ENCODE measurements at regions not wholly inside any gene's neighbourhood (a gene's known extent, or its start where the extent isn't known, plus 50 kb on each side); places are given as distances from the start of the nearest gene placed in this dataset.

DNA sequence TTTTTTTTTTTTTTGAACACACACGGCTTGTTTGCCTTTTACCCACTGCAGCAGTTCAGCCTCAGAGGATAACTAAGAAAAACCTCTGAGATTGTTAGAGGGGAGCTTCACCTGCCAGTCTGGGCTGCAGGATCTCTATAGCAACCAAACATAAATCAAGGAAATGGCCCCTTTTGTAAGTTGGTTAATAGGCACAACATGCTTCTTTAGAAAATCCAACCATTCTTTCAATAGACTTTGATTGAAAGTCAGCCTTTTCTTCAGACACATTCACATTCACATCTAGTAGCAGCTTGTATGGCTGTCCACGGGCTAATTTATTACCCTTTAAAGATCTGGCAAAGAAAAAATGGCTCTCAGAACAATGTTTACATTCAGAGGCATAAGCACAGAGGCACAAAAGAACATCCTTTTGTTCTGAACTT, 136.6 kb upstream of the RARB start:
- in situ Hi-C loops (cut with HindIII; ENCODE audit: low sequenced_read_pairs), result no loop called here

DNA sequence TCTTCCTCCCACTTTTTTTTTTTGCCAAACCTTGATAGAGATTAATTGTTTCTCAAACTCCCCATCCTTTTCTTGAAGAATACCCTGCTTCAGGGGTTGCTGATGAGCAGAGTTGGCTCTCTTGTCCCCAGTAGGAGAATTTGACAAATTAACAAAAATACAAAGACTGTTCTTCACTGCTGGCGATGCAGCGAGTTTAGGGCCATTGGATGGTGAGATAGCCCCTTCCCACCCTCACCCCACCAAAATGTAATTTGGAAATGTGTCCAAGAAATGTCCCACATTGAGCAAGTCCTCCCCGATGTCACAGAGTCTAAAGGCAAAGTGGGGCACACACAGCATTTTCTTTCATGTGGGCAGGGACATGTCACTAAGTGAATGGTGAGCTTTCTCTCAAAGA, 136.0 kb upstream of the RARB start:
- TF ChIP-seq CTCF (IDR thresholded peaks at IDR 0.05; ENCODE audit: low read depth, low read length, missing control alignments), result no peak
- in situ Hi-C loops (cut with HindIII; ENCODE audit: low sequenced_read_pairs), result no loop called here
- no peak overlapping the region for H3K4me3 ChIP-seq (ENCODE audit: low read depth, low read length)
- no peak for DNase-seq (ENCODE audit: low read depth)

More for the DNA sequence above, 136.6 kb upstream of the RARB start:
- no peak overlapping the region for H3K4me3 ChIP-seq (ENCODE audit: low read depth, low read length)
- DNase-seq (ENCODE audit: low read depth), result no peak
- no peak for TF ChIP-seq CTCF (IDR thresholded peaks at IDR 0.05; ENCODE audit: low read depth, low read length, missing control alignments)

DNA sequence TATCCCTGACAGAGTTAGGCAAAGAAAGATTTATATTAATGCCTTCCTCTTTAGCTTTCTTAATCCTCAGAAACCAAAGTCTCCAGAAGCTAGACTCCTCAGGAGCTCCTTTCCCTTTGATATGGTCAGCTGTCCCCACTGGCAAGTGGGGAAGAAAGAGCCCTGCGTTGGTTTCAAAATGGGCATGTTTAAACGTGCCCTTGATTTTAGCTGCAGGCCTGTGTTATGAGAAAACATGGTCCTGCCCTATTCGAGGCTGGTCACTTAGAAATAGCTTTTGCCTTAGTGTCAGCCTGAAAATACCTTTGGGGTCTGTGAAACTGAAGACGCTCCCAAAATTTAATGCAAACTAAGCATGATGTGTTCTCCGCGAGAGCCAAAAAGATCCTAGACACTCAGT, 135.5 kb upstream of the RARB start:
- in situ Hi-C loops (cut with HindIII; ENCODE audit: low sequenced_read_pairs), result no loop called here
- no peak for TF ChIP-seq CTCF (IDR thresholded peaks at IDR 0.05; ENCODE audit: low read depth, low read length, missing control alignments)
- no peak overlapping the region for H3K4me3 ChIP-seq (ENCODE audit: low read depth, low read length)
- no peak for DNase-seq (ENCODE audit: low read depth)

GRCh38 chr3:25293736-25294135, 134.3 kb upstream of the RARB start:
- H3K4me3 ChIP-seq (ENCODE audit: low read depth, low read length), result no peak overlapping the region
- in situ Hi-C loops (cut with HindIII; ENCODE audit: low sequenced_read_pairs), result no loop called here
- DNase-seq (ENCODE audit: low read depth), result no peak
- TF ChIP-seq CTCF (IDR thresholded peaks at IDR 0.05; ENCODE audit: low read depth, low read length, missing control alignments), result no peak

- DNase-seq (ENCODE audit: low read depth), result no peak
- no peak for TF ChIP-seq CTCF (IDR thresholded peaks at IDR 0.05; ENCODE audit: low read depth, low read length, missing control alignments)
- in situ Hi-C loops (cut with HindIII; ENCODE audit: low sequenced_read_pairs), result no loop called here
- H3K4me3 ChIP-seq (ENCODE audit: low read depth, low read length), result no peak overlapping the region
Observed at GRCh38 chr3:25294169-25294805, 133.8 kb upstream of the RARB start.

- TF ChIP-seq CTCF (IDR thresholded peaks at IDR 0.05; ENCODE audit: low read depth, low read length, missing control alignments), result peak; percentile 17
- DNase-seq (ENCODE audit: low read depth), result peak; percentile 55
- in situ Hi-C loops (cut with HindIII; ENCODE audit: low sequenced_read_pairs), result no loop called here
- H3K4me3 ChIP-seq (ENCODE audit: low read depth, low read length), result no peak overlapping the region
Observed at GRCh38 chr3:25297667-25298585, 130.1 kb upstream of the RARB start.

All from astrocyte of the cerebellum (primary cell).